B cell (primary cell): ENCODE measurements at regions not wholly inside any gene's neighbourhood (a gene's known extent, or its start where the extent isn't known, plus 50 kb on each side); places are given as distances from the start of the nearest gene placed in this dataset.

ENCODE experiments used
- EZH2 ChIP-seq: IDR thresholded peaks from 2 replicates; pipeline ENCODE4 v1.6.1; 2012; ENCODE audit warnings: borderline replicate concordance, low read depth, mild to moderate bottlenecking, moderate library complexity, low read length; ENCODE audit not compliant: insufficient read depth, poor library complexity, severe bottlenecking
- TF ChIP-seq, protein P1 (sequence below): fragments of 200-600 bp; IDR thresholded peaks from one replicate; pipeline ENCODE4 v1.8.0; 2022; ENCODE audit warnings: antibody characterized with exemption, mild to moderate bottlenecking

DNA sequence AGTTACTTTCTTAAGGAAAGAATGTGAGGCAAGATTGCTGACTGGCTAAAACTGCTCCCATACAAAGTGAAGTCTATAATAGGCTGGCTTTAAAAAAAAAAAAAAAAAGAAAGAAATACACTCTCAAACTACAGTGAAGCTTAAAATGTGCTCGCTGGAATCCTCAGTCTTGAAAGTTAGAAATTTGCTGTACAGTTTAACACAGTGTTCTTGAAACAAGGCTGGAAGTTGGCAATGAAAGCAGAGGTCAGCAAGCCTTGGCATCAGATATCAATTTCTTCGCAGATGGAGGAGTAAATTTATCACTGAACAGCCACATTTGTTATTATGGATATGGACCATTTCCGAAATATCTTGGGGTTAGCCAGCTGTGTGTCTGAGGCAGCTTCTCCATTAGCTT, 392.9 kb downstream of the ZNF516 start:
- TF ChIP-seq, protein P1, sequence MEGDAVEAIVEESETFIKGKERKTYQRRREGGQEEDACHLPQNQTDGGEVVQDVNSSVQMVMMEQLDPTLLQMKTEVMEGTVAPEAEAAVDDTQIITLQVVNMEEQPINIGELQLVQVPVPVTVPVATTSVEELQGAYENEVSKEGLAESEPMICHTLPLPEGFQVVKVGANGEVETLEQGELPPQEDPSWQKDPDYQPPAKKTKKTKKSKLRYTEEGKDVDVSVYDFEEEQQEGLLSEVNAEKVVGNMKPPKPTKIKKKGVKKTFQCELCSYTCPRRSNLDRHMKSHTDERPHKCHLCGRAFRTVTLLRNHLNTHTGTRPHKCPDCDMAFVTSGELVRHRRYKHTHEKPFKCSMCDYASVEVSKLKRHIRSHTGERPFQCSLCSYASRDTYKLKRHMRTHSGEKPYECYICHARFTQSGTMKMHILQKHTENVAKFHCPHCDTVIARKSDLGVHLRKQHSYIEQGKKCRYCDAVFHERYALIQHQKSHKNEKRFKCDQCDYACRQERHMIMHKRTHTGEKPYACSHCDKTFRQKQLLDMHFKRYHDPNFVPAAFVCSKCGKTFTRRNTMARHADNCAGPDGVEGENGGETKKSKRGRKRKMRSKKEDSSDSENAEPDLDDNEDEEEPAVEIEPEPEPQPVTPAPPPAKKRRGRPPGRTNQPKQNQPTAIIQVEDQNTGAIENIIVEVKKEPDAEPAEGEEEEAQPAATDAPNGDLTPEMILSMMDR: no peak
- no peak for TF ChIP-seq EZH2
